ENCODE measurements at regions not wholly inside any gene's neighbourhood (a gene's known extent, or its start where the extent isn't known, plus 50 kb on each side); places are given as distances from the start of the nearest gene placed in this dataset.

- no peak for TF ChIP-seq POLR2A (IDR thresholded peaks at IDR 0.05; ENCODE audit: low read depth, low read length)
- TF ChIP-seq POLR2AphosphoS5 (IDR thresholded peaks at IDR 0.05; ENCODE audit: low read depth, low read length), result no peak
Observed at GRCh38 chr1:57860931-57861565, 437.2 kb upstream of the DAB1 start.
